ENCODE measurements at regions not wholly inside any gene's neighbourhood (a gene's known extent, or its start where the extent isn't known, plus 50 kb on each side); places are given as distances from the start of the nearest gene placed in this dataset.
A peak's percentile ranks its signal among the peaks of the same experiment; 100 is the strongest.

DNA sequence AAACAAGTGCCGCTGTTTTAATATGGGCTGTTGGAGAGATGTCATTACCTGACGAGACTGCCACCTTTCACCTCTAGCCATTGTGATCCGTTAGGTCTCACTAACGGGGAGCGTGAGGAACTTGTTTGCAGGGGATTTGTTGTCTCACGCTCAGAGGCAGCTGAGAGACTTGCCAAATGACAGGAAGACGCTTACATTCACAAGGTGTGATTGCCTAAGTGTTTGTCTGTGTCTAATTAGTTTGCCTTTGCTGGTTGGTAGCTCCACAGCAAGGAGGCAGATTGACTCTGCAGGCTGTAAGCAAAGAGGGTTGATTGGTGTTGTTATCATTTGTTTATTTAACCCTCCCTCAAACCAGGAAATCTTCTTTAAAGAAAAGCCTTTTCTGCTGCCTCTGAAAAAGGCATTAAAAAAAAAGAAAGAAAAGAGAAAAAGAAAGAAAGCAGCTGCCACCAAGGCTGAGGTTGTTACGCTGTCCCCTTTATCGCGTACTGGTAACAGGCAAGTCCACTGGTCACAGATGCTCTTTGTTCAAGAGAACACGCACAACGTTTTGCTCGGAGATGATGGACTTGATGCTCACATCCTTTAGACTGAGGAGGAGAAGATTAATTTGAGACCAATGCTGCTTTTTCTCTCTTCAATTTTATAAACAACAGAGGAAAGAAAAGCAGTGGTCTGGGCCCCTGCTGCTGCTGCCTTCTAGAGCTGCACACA lies 203.9 kb downstream of the ZNF326 start:
- peak in 2 of 3 experiments; percentile 74 to 94 for DNase-seq

- no peak for DNase-seq
These were observed 198.2 kb downstream of the ZNF326 start for GRCh38 chr1:90193116-90193515.

GRCh38 chr1:90192408-90192807 lies 197.5 kb downstream of the ZNF326 start:
- DNase-seq: no peak

DNA sequence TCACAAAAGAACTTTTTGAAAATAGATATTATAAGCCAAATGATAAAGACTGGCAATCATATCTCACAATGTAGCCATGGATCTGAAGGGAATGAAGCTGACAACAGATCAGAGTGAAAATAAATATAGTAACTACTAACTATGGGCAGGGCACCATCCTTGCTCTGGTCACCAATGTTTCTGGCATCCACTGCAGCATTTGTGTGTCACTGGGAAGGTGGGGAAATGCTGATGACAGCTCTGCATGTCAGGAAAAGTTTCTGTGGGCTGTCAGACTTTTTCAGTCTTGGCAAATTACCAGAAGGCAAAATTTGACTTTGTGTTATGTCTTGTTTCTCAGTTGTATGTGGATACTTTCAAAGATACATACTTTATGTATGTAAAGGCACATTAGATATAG lies 195.6 kb downstream of the ZNF326 start:
- DNase-seq: no peak

GRCh38 chr1:90189889-90190288 lies 195.0 kb downstream of the ZNF326 start:
- no peak for DNase-seq

DNA sequence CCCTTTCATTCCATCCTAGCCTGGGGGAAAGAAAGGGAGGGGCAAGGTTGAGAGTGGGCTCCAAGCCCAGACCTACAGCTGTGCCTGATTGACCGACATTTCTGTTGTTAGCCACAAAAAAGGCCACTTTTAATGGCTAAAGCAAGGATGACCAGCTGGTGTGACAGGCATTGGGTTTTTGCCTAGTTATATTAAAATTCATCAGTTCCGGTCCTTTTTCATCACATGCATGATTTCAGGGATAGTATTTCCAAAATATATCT lies 192.3 kb downstream of the ZNF326 start:
- DNase-seq: no peak

- peak in 1 of 3 experiments; percentile 32 for DNase-seq
These were observed 191.8 kb downstream of the ZNF326 start for GRCh38 chr1:90186506-90187322.

DNA sequence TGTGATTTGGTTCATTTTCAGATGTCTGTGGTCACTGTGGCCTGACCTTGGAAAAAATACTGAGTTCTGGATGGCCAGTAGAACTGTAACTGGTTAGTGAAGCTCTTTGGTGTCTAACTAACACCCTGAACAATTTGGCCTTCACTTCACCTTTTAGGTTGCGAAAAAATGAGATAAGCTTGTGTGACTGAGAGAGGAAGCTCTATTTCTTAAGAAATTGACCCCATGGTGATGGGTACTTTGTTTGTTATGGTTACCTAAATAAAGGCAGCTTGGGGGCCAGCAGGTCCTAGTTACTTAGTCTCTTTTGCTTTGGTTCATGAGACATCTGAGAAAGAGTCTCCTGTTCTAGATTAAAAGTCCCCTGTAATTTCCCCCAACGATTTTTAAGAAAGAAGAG lies 181.6 kb downstream of the ZNF326 start:
- DNase-seq: no peak

GRCh38 chr1:90175490-90176167 lies 180.7 kb downstream of the ZNF326 start:
- no peak for DNase-seq

- no peak for DNase-seq
These were observed 179.3 kb downstream of the ZNF326 start for GRCh38 chr1:90174246-90174645.

GRCh38 chr1:90162216-90162615 lies 167.3 kb downstream of the ZNF326 start:
- no peak for DNase-seq

DNA sequence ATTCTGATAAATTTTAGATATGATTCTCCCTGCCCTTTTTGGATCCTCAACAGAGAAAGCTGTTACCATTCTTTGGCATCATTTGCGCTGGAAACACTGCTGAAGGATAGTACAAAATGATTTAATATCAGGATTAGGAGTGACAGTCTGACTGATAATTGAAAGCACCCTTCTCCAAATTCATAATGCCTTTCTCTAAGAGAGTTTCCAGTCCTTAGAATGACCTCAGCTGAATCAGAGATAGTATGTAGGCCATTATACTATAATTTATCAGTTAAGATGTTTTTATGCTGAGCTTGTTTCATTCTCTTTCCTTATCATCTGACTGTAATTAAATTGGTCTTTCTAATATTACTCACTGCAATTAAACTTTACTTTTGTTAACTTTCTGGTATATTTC lies 166.7 kb downstream of the ZNF326 start:
- no peak for DNase-seq

DNA sequence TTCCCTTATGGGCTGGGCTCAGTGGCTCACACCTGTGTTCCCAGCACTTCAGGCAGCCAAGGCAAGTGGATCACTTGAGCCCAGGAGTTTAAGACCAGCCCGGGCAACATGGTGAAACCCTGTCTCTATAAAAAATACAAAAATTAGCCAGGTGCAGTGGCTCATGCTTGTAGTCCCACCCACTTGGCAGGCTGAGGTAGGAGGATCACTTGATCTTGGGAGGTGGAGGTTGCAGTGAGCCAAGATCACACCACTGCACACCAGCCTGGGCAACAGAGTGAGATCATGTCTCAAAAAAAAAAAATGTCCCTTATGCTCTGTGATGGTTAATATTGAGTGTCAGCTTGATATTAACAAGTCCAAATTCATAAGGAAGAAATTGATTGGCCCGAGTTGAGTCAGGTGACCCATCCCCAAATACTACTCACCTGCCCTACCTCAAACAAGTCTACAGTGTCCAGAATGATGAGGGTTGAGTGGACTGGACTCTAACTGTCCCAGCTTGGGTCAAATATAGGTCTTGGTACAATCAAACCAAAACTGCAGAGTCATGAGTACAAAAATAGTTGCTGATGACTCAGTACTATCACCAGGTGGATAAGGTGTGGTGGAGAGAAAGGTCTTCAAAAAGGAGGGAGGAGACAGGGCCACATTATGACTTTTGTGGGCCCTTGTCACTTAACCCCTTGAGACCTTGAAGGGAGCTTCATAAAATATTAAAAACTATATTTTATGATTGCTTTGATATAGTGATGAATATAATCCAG lies 161.0 kb downstream of the ZNF326 start:
- no peak for DNase-seq

DNA sequence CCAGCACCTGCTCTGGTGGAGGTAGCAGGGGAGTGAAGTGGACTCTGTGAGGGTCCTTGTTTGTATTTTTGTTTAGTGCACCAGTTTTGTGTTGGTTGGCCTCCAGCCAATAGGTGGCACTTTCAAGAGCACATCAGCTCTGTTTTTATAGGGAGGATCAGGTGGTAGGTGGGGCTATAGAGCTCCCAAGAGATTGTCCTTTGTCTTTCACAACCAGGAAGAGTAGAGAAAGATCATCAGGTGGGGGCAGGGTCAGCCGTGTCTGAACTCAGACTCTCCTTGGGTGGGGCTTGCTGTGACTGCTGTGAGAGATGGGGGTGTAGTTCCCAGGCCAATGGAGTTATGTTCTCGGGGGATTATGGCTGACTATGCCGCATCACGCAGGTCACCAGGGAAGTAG lies 159.8 kb downstream of the ZNF326 start:
- DNase-seq: no peak

- DNase-seq: no peak
These were observed 154.2 kb downstream of the ZNF326 start for GRCh38 chr1:90149101-90149500.

DNA sequence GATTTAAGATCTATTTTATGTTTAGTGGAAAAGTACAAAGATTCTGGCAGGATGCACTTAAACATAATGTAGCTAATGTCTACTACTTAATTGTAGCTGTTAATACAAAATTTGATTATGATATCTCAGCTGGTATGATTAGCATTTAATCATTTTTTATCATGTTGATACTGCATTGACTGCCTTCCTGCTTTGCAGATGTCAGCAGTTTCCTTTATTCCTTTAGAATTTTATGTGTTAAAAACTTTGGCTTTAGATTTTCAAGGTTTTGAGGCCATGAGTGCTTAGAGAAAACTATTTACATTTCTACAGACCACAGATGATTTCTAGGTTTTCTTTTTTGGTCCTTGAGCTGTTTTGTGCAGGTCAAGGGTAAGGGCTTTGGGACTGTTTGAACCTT lies 152.2 kb downstream of the ZNF326 start:
- no peak for DNase-seq

- no peak for DNase-seq
These were observed 149.9 kb downstream of the ZNF326 start for GRCh38 chr1:90144820-90145219.

- no peak for DNase-seq
These were observed 148.7 kb downstream of the ZNF326 start for GRCh38 chr1:90143591-90143990.

DNA sequence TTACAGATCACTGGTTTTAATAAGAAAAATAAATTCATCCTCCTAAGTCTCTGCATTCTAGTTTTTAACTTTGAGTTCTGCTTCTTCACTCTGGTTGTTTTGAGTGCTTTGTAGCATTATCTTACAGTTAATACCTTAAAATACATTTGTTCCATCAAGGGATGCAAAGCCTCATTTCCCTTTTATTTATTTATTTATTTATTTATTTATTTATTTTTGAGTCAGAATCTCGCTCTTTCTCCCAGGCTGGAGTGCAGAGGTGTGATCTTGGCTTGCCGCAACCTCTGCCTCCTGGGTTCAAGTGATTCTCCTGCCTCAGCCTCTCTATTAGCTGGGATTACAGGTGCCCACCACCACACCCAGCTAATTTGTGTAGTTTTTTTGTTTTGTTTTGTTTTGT lies 147.8 kb downstream of the ZNF326 start:
- no peak for DNase-seq

DNA sequence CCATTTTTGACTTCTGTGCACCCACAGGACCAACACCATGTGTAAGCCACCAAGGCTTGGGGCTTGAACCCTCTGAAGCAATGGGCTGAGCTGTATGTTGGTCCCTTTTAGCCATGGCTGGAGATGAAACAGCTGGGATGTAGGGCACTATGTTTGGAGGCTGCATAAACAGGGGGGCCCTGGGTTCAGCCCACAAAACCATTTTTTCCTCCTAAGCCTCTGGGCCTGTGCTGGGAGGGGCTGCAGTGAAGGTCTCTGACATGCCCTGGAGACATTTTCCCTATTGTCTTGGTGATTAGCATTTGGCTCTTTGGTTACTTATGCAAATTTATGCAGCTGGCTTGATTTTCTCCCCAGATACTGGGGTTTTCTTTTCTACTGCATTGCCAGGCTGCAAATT lies 144.9 kb downstream of the ZNF326 start:
- no peak for DNase-seq

DNA sequence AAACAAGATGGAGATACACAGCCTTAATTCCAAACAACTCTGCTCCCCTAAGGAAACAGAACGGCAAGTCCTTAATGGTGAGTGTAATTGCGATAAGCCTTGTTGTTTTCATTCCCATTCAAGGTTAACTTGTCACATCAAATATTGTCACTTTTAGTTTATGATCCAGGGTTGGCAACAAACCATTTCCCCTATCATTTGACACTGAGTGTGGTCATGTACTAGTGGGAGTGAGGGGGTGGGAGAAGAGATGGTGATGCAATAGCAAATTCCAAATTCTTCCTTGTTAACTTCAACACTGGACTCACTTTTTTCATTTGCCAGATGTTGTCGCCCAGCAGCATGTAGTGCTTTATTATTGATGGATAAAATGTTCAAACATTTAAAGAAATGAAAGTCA lies 140.4 kb downstream of the ZNF326 start:
- DNase-seq: peak in 2 of 3 experiments; percentile 5 to 50

- DNase-seq: peak in 1 of 3 experiments; percentile 44
These were observed 139.5 kb downstream of the ZNF326 start for GRCh38 chr1:90134175-90134955.

Data from NCI-H1417 (cell line).